ENCODE measurements at regions not wholly inside any gene's neighbourhood (a gene's known extent, or its start where the extent isn't known, plus 50 kb on each side); places are given as distances from the start of the nearest gene placed in this dataset.

- TF ChIP-seq CTCF (IDR thresholded peaks at IDR 0.05; ENCODE audit: low read depth, low read length) (no peak), POLR2A (IDR thresholded peaks at IDR 0.05; ENCODE audit: extremely low read depth, insufficient read length) (no peak)
These were observed 176.1 kb upstream of the DLGAP1 start for GRCh38 chr18:4631239-4631638.

All from NB4 (cell line).